ENCODE measurements at regions not wholly inside any gene's neighbourhood (a gene's known extent, or its start where the extent isn't known, plus 50 kb on each side); places are given as distances from the start of the nearest gene placed in this dataset.

DNA sequence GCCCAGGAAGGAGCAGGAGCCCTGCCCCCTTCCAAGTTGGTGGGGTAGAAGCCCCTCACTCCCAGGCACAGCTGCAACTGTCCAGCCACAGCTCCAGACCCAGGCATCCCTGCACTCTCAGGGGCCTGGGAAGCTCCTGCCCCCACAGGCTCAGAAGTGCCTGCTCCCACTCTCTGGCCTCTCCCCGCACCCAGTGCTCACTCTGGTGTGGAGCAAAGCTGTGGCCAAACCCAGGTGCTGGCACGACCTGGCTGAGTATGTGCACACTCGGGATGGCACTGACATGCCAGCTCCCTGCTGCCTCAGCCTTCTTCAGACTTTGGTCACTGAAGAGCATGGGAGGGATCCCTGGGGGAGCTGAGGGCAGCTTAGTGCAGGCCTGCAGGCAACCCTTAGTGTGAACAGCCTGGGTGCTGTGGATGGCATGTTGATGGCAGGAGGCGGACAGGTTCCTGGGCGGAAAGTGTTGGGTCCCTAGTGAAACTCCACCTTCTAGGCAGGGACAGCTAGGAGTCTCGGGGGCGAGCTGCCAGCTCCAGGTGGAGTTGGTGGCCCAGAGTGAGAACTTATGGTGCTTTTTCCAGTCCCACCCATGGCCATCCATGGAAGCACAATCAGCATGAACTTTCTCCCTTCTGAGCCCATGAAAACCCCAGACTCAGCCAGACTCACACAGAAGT lies 489.2 kb upstream of the ROBO2 start:
- H3K36me3 ChIP-seq (ENCODE audit: control insufficient read depth in 1 of 2, insufficient read depth in 2 of 2, low read depth in 1 of 2, low read length in 2 of 2): no peaks in the 10 kb centered on the region
- H3K9me3 ChIP-seq (ENCODE audit: control insufficient read depth, low read length): no peaks in the 10 kb centered on the region
- H3K23ac ChIP-seq (ENCODE audit: low read length in 2 of 2): no peak overlapping the region
- peaks cover 2% of the 10 kb centered on the region for H3K4me1 ChIP-seq (ENCODE audit: control insufficient read depth, insufficient read depth, low read depth, low read length)
- H3K79me1 ChIP-seq (replicated peaks; ENCODE audit: low read length, poor library complexity, severe bottlenecking): no peaks in the 10 kb centered on the region
- no peak overlapping the region for H2BK5ac ChIP-seq (ENCODE audit: low read depth, low read length, poor library complexity, severe bottlenecking)
- H4K91ac ChIP-seq (ENCODE audit: low read length): no peak overlapping the region
- no peak overlapping the region for H3K27ac ChIP-seq (ENCODE audit: low read length, poor library complexity, severe bottlenecking)
- no peak overlapping the region for H2BK15ac ChIP-seq (ENCODE audit: low read depth, poor library complexity, severe bottlenecking)
- no peak overlapping the region for H3K14ac ChIP-seq (ENCODE audit: low read length in 2 of 2)
- H3K4ac ChIP-seq (ENCODE audit: low read depth in 1 of 2, low read length in 2 of 2): no peak overlapping the region
- H2AFZ ChIP-seq (ENCODE audit: low read depth, low read length): no peak overlapping the region
- H3K4me3 ChIP-seq (ENCODE audit: insufficient read depth in 1 of 2, low read depth in 1 of 2, low read length in 2 of 2): no peak overlapping the region
- no peak overlapping the region for H4K8ac ChIP-seq (ENCODE audit: low read length)
- no peak overlapping the region for H3K9ac ChIP-seq (ENCODE audit: low read length)
- H3K4me2 ChIP-seq (ENCODE audit: low read length, poor library complexity, severe bottlenecking): no peak overlapping the region
- no peak overlapping the region for H3K18ac ChIP-seq (ENCODE audit: low read depth in 1 of 2, low read length in 2 of 2)
- no peaks in the 10 kb centered on the region for H3K27me3 ChIP-seq (ENCODE audit: control insufficient read depth in 1 of 2, insufficient read depth in 1 of 2, low read length in 2 of 2)
- H2AK5ac ChIP-seq (ENCODE audit: low read length, severe bottlenecking): no peak overlapping the region
- DNase-seq: no peak
- 91% methylated on average over 7 of the region's 7 CpGs for WGBS
- no peak overlapping the region for H2BK120ac ChIP-seq (ENCODE audit: low read depth, low read length)
- H2BK12ac ChIP-seq (ENCODE audit: low read length in 2 of 2): no peak overlapping the region

DNA sequence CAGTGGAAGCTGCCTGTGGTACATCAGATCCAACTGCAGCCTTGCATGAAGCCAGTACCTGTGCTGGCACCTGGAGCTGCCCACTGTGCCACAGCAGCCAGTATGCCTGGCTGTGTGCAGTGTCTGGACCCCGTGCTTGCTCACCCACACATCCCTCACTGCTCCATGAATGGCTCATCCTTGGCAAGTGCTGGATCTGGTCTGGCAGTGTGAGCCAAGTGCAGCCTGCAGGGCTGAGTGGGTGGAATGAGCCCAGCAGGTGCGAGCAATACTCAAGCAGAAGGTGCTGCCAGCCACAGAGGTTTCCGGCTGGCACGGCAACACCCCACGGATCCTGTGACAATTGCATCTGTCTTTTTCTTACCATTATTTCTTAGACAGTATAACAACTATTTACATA lies 488.2 kb upstream of the ROBO2 start:
- WGBS: 91% methylated on average over 2 of the region's 5 CpGs
- no peak overlapping the region for H2BK15ac ChIP-seq (ENCODE audit: low read depth, poor library complexity, severe bottlenecking)

DNA sequence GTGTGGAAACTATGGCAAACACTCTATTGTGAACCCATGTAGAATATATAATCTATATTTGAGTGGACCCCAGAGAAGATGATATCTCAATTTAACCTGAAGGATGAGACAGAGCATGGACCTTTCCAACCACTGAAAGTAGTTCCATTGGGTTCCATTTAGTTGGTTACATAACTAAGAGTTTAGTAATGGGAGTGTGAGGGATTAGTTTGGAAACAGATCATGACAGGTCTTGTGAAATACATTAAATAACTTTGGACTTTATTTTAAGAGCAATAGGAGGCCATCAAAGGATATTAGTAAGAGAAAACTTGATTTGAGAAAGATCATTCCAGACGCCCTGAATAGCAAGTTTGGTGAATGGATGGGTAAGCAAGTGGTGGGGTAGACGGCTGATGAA lies 487.2 kb upstream of the ROBO2 start:
- Histone ChIP-seq H3K27ac (ENCODE audit: low read length, poor library complexity, severe bottlenecking) (no peak overlapping the region), H2BK15ac (ENCODE audit: low read depth, poor library complexity, severe bottlenecking) (no peak overlapping the region), H2AK5ac (ENCODE audit: low read length, severe bottlenecking) (no peak overlapping the region)

More for the DNA sequence above, 488.2 kb upstream of the ROBO2 start:
- Histone ChIP-seq H2AK5ac (ENCODE audit: low read length, severe bottlenecking) (no peak overlapping the region), H4K91ac (ENCODE audit: low read length) (peak overlapping the region; percentile 70), H2AFZ (ENCODE audit: low read depth, low read length) (no peak overlapping the region), H3K9ac (ENCODE audit: low read length) (no peak overlapping the region), H3K4me3 (ENCODE audit: insufficient read depth in 1 of 2, low read depth in 1 of 2, low read length in 2 of 2) (peak overlapping the region in 1 of 2 experiments; percentile 14), H3K27ac (ENCODE audit: low read length, poor library complexity, severe bottlenecking) (no peak overlapping the region), H3K9me3 (ENCODE audit: control insufficient read depth, low read length) (no peaks in the 10 kb centered on the region), H3K23ac (ENCODE audit: low read length in 2 of 2) (no peak overlapping the region), H3K4me2 (ENCODE audit: low read length, poor library complexity, severe bottlenecking) (no peak overlapping the region), H3K36me3 (ENCODE audit: control insufficient read depth in 1 of 2, insufficient read depth in 2 of 2, low read depth in 1 of 2, low read length in 2 of 2) (no peaks in the 10 kb centered on the region), H3K14ac (ENCODE audit: low read length in 2 of 2) (peak overlapping the region in 1 of 2 experiments; percentile 93), H2BK5ac (ENCODE audit: low read depth, low read length, poor library complexity, severe bottlenecking) (no peak overlapping the region), H3K27me3 (ENCODE audit: control insufficient read depth in 1 of 2, insufficient read depth in 1 of 2, low read length in 2 of 2) (no peaks in the 10 kb centered on the region), H2BK120ac (ENCODE audit: low read depth, low read length) (no peak overlapping the region), H3K18ac (ENCODE audit: low read depth in 1 of 2, low read length in 2 of 2) (peak overlapping the region in 1 of 2 experiments; percentile 2), H4K8ac (ENCODE audit: low read length) (no peak overlapping the region), H2BK12ac (ENCODE audit: low read length in 2 of 2) (no peak overlapping the region), H3K4me1 (ENCODE audit: control insufficient read depth, insufficient read depth, low read depth, low read length) (peaks cover 2% of the 10 kb centered on the region), H3K79me1 (replicated peaks; ENCODE audit: low read length, poor library complexity, severe bottlenecking) (no peaks in the 10 kb centered on the region), H3K4ac (ENCODE audit: low read depth in 1 of 2, low read length in 2 of 2) (no peak overlapping the region)
- DNase-seq: no peak

DNA sequence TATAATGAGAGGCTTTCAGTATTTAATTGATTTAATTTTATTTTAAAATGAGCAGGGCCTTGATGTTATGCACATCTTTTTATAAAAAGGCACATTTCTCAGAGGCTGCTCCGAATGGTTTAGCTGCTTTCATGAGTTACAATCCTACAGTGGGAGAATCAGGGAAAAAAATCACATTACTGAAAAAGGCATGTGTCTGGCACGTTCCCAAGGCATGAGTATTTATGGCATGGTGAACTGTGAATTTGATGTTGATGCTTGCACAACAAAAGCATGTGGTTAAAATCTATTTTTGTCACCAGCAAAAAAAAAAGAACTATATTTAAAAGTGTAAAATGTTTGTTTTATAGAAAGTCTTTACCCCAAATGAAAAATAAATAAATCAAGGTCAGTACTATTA lies 485.2 kb upstream of the ROBO2 start:
- peaks cover 2% of the 10 kb centered on the region for H3K4me1 ChIP-seq (ENCODE audit: control insufficient read depth, insufficient read depth, low read depth, low read length)
- no peaks in the 10 kb centered on the region for H3K9me3 ChIP-seq (ENCODE audit: control insufficient read depth, low read length)
- H4K91ac ChIP-seq (ENCODE audit: low read length): no peak overlapping the region
- no peak overlapping the region for H2BK5ac ChIP-seq (ENCODE audit: low read depth, low read length, poor library complexity, severe bottlenecking)
- DNase-seq: peak; percentile 58
- H3K36me3 ChIP-seq (ENCODE audit: control insufficient read depth in 1 of 2, insufficient read depth in 2 of 2, low read depth in 1 of 2, low read length in 2 of 2): no peaks in the 10 kb centered on the region
- H3K27ac ChIP-seq (ENCODE audit: low read length, poor library complexity, severe bottlenecking): no peak overlapping the region
- H2BK120ac ChIP-seq (ENCODE audit: low read depth, low read length): no peak overlapping the region
- H3K4me3 ChIP-seq (ENCODE audit: insufficient read depth in 1 of 2, low read depth in 1 of 2, low read length in 2 of 2): no peak overlapping the region
- H3K79me1 ChIP-seq (replicated peaks; ENCODE audit: low read length, poor library complexity, severe bottlenecking): no peaks in the 10 kb centered on the region
- H3K23ac ChIP-seq (ENCODE audit: low read length in 2 of 2): no peak overlapping the region
- no peaks in the 10 kb centered on the region for H3K27me3 ChIP-seq (ENCODE audit: control insufficient read depth in 1 of 2, insufficient read depth in 1 of 2, low read length in 2 of 2)
- no peak overlapping the region for H3K4ac ChIP-seq (ENCODE audit: low read depth in 1 of 2, low read length in 2 of 2)
- no peak overlapping the region for H3K14ac ChIP-seq (ENCODE audit: low read length in 2 of 2)
- no peak overlapping the region for H3K4me2 ChIP-seq (ENCODE audit: low read length, poor library complexity, severe bottlenecking)
- H3K9ac ChIP-seq (ENCODE audit: low read length): no peak overlapping the region
- 54% methylated on average over 1 of the region's 2 CpGs for WGBS
- no peak overlapping the region for H2BK12ac ChIP-seq (ENCODE audit: low read length in 2 of 2)
- H2AFZ ChIP-seq (ENCODE audit: low read depth, low read length): no peak overlapping the region
- no peak overlapping the region for H2AK5ac ChIP-seq (ENCODE audit: low read length, severe bottlenecking)
- no peak overlapping the region for H3K18ac ChIP-seq (ENCODE audit: low read depth in 1 of 2, low read length in 2 of 2)
- H2BK15ac ChIP-seq (ENCODE audit: low read depth, poor library complexity, severe bottlenecking): no peak overlapping the region
- no peak overlapping the region for H4K8ac ChIP-seq (ENCODE audit: low read length)

More for the DNA sequence above, 487.2 kb upstream of the ROBO2 start:
- DNase-seq: no peak
- Histone ChIP-seq H3K79me1 (replicated peaks; ENCODE audit: low read length, poor library complexity, severe bottlenecking) (no peaks in the 10 kb centered on the region), H3K4me3 (ENCODE audit: insufficient read depth in 1 of 2, low read depth in 1 of 2, low read length in 2 of 2) (no peak overlapping the region), H2BK5ac (ENCODE audit: low read depth, low read length, poor library complexity, severe bottlenecking) (no peak overlapping the region), H4K91ac (ENCODE audit: low read length) (no peak overlapping the region), H3K9me3 (ENCODE audit: control insufficient read depth, low read length) (no peaks in the 10 kb centered on the region), H3K36me3 (ENCODE audit: control insufficient read depth in 1 of 2, insufficient read depth in 2 of 2, low read depth in 1 of 2, low read length in 2 of 2) (no peaks in the 10 kb centered on the region), H3K23ac (ENCODE audit: low read length in 2 of 2) (no peak overlapping the region), H2BK12ac (ENCODE audit: low read length in 2 of 2) (no peak overlapping the region), H3K4me2 (ENCODE audit: low read length, poor library complexity, severe bottlenecking) (no peak overlapping the region), H3K4me1 (ENCODE audit: control insufficient read depth, insufficient read depth, low read depth, low read length) (peaks cover 2% of the 10 kb centered on the region), H3K9ac (ENCODE audit: low read length) (no peak overlapping the region), H3K14ac (ENCODE audit: low read length in 2 of 2) (no peak overlapping the region), H3K4ac (ENCODE audit: low read depth in 1 of 2, low read length in 2 of 2) (no peak overlapping the region), H3K18ac (ENCODE audit: low read depth in 1 of 2, low read length in 2 of 2) (no peak overlapping the region), H3K27me3 (ENCODE audit: control insufficient read depth in 1 of 2, insufficient read depth in 1 of 2, low read length in 2 of 2) (no peaks in the 10 kb centered on the region), H2BK120ac (ENCODE audit: low read depth, low read length) (no peak overlapping the region), H4K8ac (ENCODE audit: low read length) (no peak overlapping the region), H2AFZ (ENCODE audit: low read depth, low read length) (no peak overlapping the region)
- WGBS: 100% methylated on average over 2 of the region's 2 CpGs

All from mesenchymal stem cell (in vitro differentiated cells and primary cell).